Psoas muscle (tissue), 7 donors: ENCODE measurements at regions not wholly inside any gene's neighbourhood (a gene's known extent, or its start where the extent isn't known, plus 50 kb on each side); places are given as distances from the start of the nearest gene placed in this dataset.

Source experiments
- ATAC-seq, 4 donors: fragments of 200-7000 bp; cut with Tn5 transposase; one replicate each; pipeline ENCODE4 v1.9.1; 2020; ENCODE audit warnings: moderate library complexity in 3 of 4, mild to moderate bottlenecking in 2 of 4
- DNase-seq, 2 donors: peaks; one replicate each; pipeline ENCODE4 v3.0.0-alpha.2; 2020
- H3K27ac ChIP-seq: fragments of 200-600 bp; one replicate; pipeline ENCODE4 v1.8.0; 2022
- H3K27me3 ChIP-seq, 3 donors: fragments of 200-600 bp in 1 of 3; one replicate each; pipeline versions ENCODE4 v1.6.1 to v1.8.0; 2013 to 2022; ENCODE audit warnings: low read length in 2 of 3, mild to moderate bottlenecking in 2 of 3, moderate library complexity in 1 of 3; ENCODE audit not compliant: insufficient read depth in 3 of 3
- H3K36me3 ChIP-seq, 2 donors: fragments of 200-600 bp in 1 of 2; one replicate each; pipeline versions ENCODE4 v1.6.1 to v1.8.0; 2013 to 2022; ENCODE audit warnings: low read depth in 1 of 2, mild to moderate bottlenecking in 1 of 2, moderate library complexity in 1 of 2; ENCODE audit not compliant: insufficient read depth in 1 of 2
- H3K4me1 ChIP-seq: fragments of 200-600 bp; one replicate; pipeline ENCODE4 v1.8.0; 2022
- H3K4me3 ChIP-seq: fragments of 200-600 bp; one replicate; pipeline ENCODE4 v1.8.0; 2022; ENCODE audit warnings: mild to moderate bottlenecking
- H3K9me3 ChIP-seq: fragments of 200-600 bp; one replicate; pipeline ENCODE4 v1.8.0; 2022
- CTCF ChIP-seq: fragments of 200-600 bp; IDR thresholded peaks from one replicate; pipeline ENCODE4 v1.8.0; 2022; ENCODE audit warnings: antibody characterized with exemption
- WGBS, 3 donors: extraction: QIAGEN DNeasy Blood & Tissue Kit; methylation state at CpG; one replicate each; pipeline versions ENCODE4 v1.1.6 to v1.1.7; 2013; 5-methylcytosine and 5-hydroxymethylcytosine counted together
- intact Hi-C, 2 donors: fragments of 100-400 bp; cut with DNase I; formaldehyde crosslinking; loops; one replicate each; pipeline versions ENCODE4 v1.11.0 to v1.14.2; 2022
- donor health status: healthy with polysubstance abuse.
- donor health status: DM: no; HTN: no; CAD: no; lungs with moderate emphysema.
- donor health status: Bipolar disorder and iron deficiency.
- donor health status: healthy.
- donor health status: DM: yes; HTN: yes; CAD: no.
- donor health status: DM: no; HTN: no; CAD: no.
- donor health status: DM: yes; HTN: yes; CAD: no.

GRCh38 chr4:153138736-153139135 lies 65.5 kb upstream of the TRIM2 start:
- ATAC-seq = no peak
- no peaks in the 10 kb centered on the region for H3K36me3 ChIP-seq
- 84 to 90% (median 87%) methylated on average over 5 of the region's 5 CpGs for WGBS, 3 donors

GRCh38 chr4:153140294-153140693 lies 63.9 kb upstream of the TRIM2 start:
- no peak for TF ChIP-seq CTCF
- no peak overlapping the region for H3K27ac ChIP-seq
- H3K27me3 ChIP-seq = no peaks in the 10 kb centered on the region
- WGBS, 3 donors = 89 to 94% (median 91%) methylated on average over 5 of the region's 5 CpGs
- H3K4me3 ChIP-seq = no peak overlapping the region
- H3K9me3 ChIP-seq = no peaks in the 10 kb centered on the region
- DNase-seq = no peak
- no peaks in the 10 kb centered on the region for H3K36me3 ChIP-seq
- intact Hi-C loops = loop anchor here (5.0 to 10.0 kb wide), 4 partner anchors 67 to 612 kb away; no protein-coding TSS in a partner anchor
- no peak for ATAC-seq
- no peaks in the 10 kb centered on the region for H3K4me1 ChIP-seq

More at GRCh38 chr4:153138736-153139135, 65.5 kb upstream of the TRIM2 start:
- no peak for TF ChIP-seq CTCF
- Histone ChIP-seq H3K4me1 (no peaks in the 10 kb centered on the region), H3K27ac (no peak overlapping the region), H3K27me3 (no peaks in the 10 kb centered on the region), H3K4me3 (no peak overlapping the region), H3K9me3 (no peaks in the 10 kb centered on the region)
- no peak for DNase-seq
- intact Hi-C loops = no loop called here

GRCh38 chr4:153141238-153141637 lies 63.0 kb upstream of the TRIM2 start:
- H3K4me1 ChIP-seq = no peaks in the 10 kb centered on the region
- 87 to 98% (median 95%) methylated on average over 1 of the region's 1 CpG for WGBS, 3 donors
- intact Hi-C loops = loop anchor here (5.0 to 10.0 kb wide), 4 partner anchors 66 to 611 kb away; no protein-coding TSS in a partner anchor

GRCh38 chr4:153142700-153143438 lies 61.4 kb upstream of the TRIM2 start:
- peak; percentile 55 to 71 for DNase-seq
- intact Hi-C loops = loop anchor here (2.0 to 10.0 kb wide), 5 partner anchors 64 to 609 kb away; no protein-coding TSS in a partner anchor
- Histone ChIP-seq H3K27ac (no peak overlapping the region), H3K4me3 (peak overlapping the region; percentile 6), H3K27me3 (no peaks in the 10 kb centered on the region), H3K36me3 (no peaks in the 10 kb centered on the region), H3K4me1 (no peaks in the 10 kb centered on the region), H3K9me3 (no peaks in the 10 kb centered on the region)
- WGBS, 3 donors = 42 to 51% (median 49%) methylated on average over 7 of the region's 7 CpGs
- peak; percentile 88 for TF ChIP-seq CTCF
- ATAC-seq = peak; percentile 78 to 91 (median 84)

More at GRCh38 chr4:153141238-153141637, 63.0 kb upstream of the TRIM2 start:
- ATAC-seq (no peak), DNase-seq (no peak)
- no peaks in the 10 kb centered on the region for H3K36me3 ChIP-seq
- no peak for TF ChIP-seq CTCF
- H3K4me3 ChIP-seq = no peak overlapping the region
- no peaks in the 10 kb centered on the region for H3K27me3 ChIP-seq
- H3K27ac ChIP-seq = no peak overlapping the region
- H3K9me3 ChIP-seq = no peaks in the 10 kb centered on the region
